ENCODE measurements at regions not wholly inside any gene's neighbourhood (a gene's known extent, or its start where the extent isn't known, plus 50 kb on each side); places are given as distances from the start of the nearest gene placed in this dataset.
"Not testable (repeated sequence)": the region's sequence is repeated elsewhere in the genome, so short reads cannot be mapped to it uniquely, and the experiment has no call there.

GRCh38 chr16:70058056-70058455 is 56.1 kb upstream of the PDPR start:
- in situ Hi-C loops (cut with MboI); POLR2A ChIA-PET; FAIRE-seq: not testable (repeated sequence)

GRCh38 chr16:70059429-70059828 is 54.7 kb upstream of the PDPR start:
- FAIRE-seq; H3K4me3 ChIP-seq; in situ Hi-C loops (cut with MboI); ATAC-seq; DNase-seq (ENCODE audit: extremely low read depth in 1 of 4, low spot score in 3 of 4); H3K36me3 ChIP-seq (ENCODE audit: control insufficient read depth, insufficient read depth, low read length); H3K27ac ChIP-seq (ENCODE audit: extremely low read depth, low read depth, low read length); H3K9me3 ChIP-seq (replicated peaks; ENCODE audit: control insufficient read depth, insufficient read depth, low read depth, low read length); H3K9me1 ChIP-seq (ENCODE audit: control insufficient read depth, insufficient read depth, low read length); H3K4me1 ChIP-seq (replicated peaks in 1 of 2; ENCODE audit: control insufficient read depth in 2 of 2, insufficient read depth in 2 of 2, low read length in 2 of 2); intact Hi-C loops (cut with micrococcal nuclease); H3K9ac ChIP-seq (ENCODE audit: insufficient read depth in 1 of 2, low read depth in 2 of 2, low read length in 2 of 2); H4K20me1 ChIP-seq (replicated peaks; ENCODE audit: control insufficient read depth, insufficient read depth, low read length); CTCF ChIA-PET (ENCODE audit: low intra/inter-chr PET ratio); H3K27me3 ChIP-seq (ENCODE audit: control insufficient read depth in 2 of 2, insufficient read depth in 2 of 2, low read length in 2 of 2); BruUV-seq (replicated peaks); H2AFZ ChIP-seq (ENCODE audit: low read depth, low read length); H3K4me2 ChIP-seq (ENCODE audit: insufficient read depth, low read length): not testable (repeated sequence)
- POLR2A ChIA-PET, result interaction anchor here (1.6 kb wide), 1 partner anchor 15 kb away, joined by 4 read pairs; no protein-coding TSS in a partner anchor
- TF ChIP-seq HMBOX1 (IDR thresholded peaks at IDR 0.05), result peak; percentile 72
- peaks cover 14% of the 10 kb centered on the region; the same call in 2 of the 3 replicates for H3K79me2 ChIP-seq (ENCODE audit: control insufficient read depth, insufficient read depth, low read length)
- WGBS (ENCODE audit: insufficient coverage, low coverage, missing lambda C conversion rate), result 62% methylated on average over 3 of the region's 3 CpGs

More at GRCh38 chr16:70058056-70058455, 56.1 kb upstream of the PDPR start:
- H3K4me3 ChIP-seq; H3K9ac ChIP-seq (ENCODE audit: insufficient read depth in 1 of 2, low read depth in 2 of 2, low read length in 2 of 2); H3K9me1 ChIP-seq (ENCODE audit: control insufficient read depth, insufficient read depth, low read length); H3K4me1 ChIP-seq (replicated peaks in 1 of 2; ENCODE audit: control insufficient read depth in 2 of 2, insufficient read depth in 2 of 2, low read length in 2 of 2); intact Hi-C loops (cut with micrococcal nuclease); H3K9me3 ChIP-seq (replicated peaks; ENCODE audit: control insufficient read depth, insufficient read depth, low read depth, low read length); H2AFZ ChIP-seq (ENCODE audit: low read depth, low read length); H3K27ac ChIP-seq (ENCODE audit: extremely low read depth, low read depth, low read length); H3K36me3 ChIP-seq (ENCODE audit: control insufficient read depth, insufficient read depth, low read length); BruUV-seq (replicated peaks); DNase-seq (ENCODE audit: extremely low read depth in 1 of 4, low spot score in 3 of 4); H4K20me1 ChIP-seq (replicated peaks; ENCODE audit: control insufficient read depth, insufficient read depth, low read length); H3K4me2 ChIP-seq (ENCODE audit: insufficient read depth, low read length); H3K27me3 ChIP-seq (ENCODE audit: control insufficient read depth in 2 of 2, insufficient read depth in 2 of 2, low read length in 2 of 2); CTCF ChIA-PET (ENCODE audit: low intra/inter-chr PET ratio): not testable (repeated sequence)
- 0 out of 3 replicates have a peak, but pooled peaks have one; percentile 10 for ATAC-seq
- no CpG with 5 or more reads among the region's 2 CpGs for WGBS (ENCODE audit: insufficient coverage, low coverage, missing lambda C conversion rate)
- TF ChIP-seq HMBOX1 (IDR thresholded peaks at IDR 0.05), result 0 out of 2 replicates have a peak, but pooled peaks have one; percentile 25
- H3K79me2 ChIP-seq (ENCODE audit: control insufficient read depth, insufficient read depth, low read length), result peaks cover 10% of the 10 kb centered on the region; the same call in 1 of the 3 replicates

- H3K4me2 ChIP-seq (ENCODE audit: insufficient read depth, low read length); DNase-seq (ENCODE audit: extremely low read depth in 1 of 4, low spot score in 3 of 4); in situ Hi-C loops (cut with MboI); FAIRE-seq; H3K27ac ChIP-seq (ENCODE audit: extremely low read depth, low read depth, low read length); H3K9me1 ChIP-seq (ENCODE audit: control insufficient read depth, insufficient read depth, low read length); H3K36me3 ChIP-seq (ENCODE audit: control insufficient read depth, insufficient read depth, low read length); H3K9ac ChIP-seq (ENCODE audit: insufficient read depth in 1 of 2, low read depth in 2 of 2, low read length in 2 of 2); H3K4me1 ChIP-seq (replicated peaks in 1 of 2; ENCODE audit: control insufficient read depth in 2 of 2, insufficient read depth in 2 of 2, low read length in 2 of 2); ATAC-seq; CTCF ChIA-PET (ENCODE audit: low intra/inter-chr PET ratio); H3K27me3 ChIP-seq (ENCODE audit: control insufficient read depth in 2 of 2, insufficient read depth in 2 of 2, low read length in 2 of 2); H4K20me1 ChIP-seq (replicated peaks; ENCODE audit: control insufficient read depth, insufficient read depth, low read length); H3K9me3 ChIP-seq (replicated peaks; ENCODE audit: control insufficient read depth, insufficient read depth, low read depth, low read length); BruUV-seq (replicated peaks); intact Hi-C loops (cut with micrococcal nuclease); H3K4me3 ChIP-seq; H2AFZ ChIP-seq (ENCODE audit: low read depth, low read length): not testable (repeated sequence)
- POLR2A ChIA-PET, result interaction anchor here (1.6 kb wide), 1 partner anchor 16 kb away, joined by 4 read pairs; no protein-coding TSS in a partner anchor
- 48% methylated on average over 8 of the region's 8 CpGs for WGBS (ENCODE audit: insufficient coverage, low coverage, missing lambda C conversion rate)
- H3K79me2 ChIP-seq (ENCODE audit: control insufficient read depth, insufficient read depth, low read length), result peaks cover 20% of the 10 kb centered on the region
These were observed 53.6 kb upstream of the PDPR start for GRCh38 chr16:70060521-70061027.

Measured in K562 (cell line).